NCI-H1048 (cell line): ENCODE measurements at regions not wholly inside any gene's neighbourhood (a gene's known extent, or its start where the extent isn't known, plus 50 kb on each side); places are given as distances from the start of the nearest gene placed in this dataset.

Source experiments
- DNase-seq: peaks from one replicate; lab custom pipeline; 2025; lab: John Stamatoyannopoulos, UW

GRCh38 chr2:129768036-129768386, 211.5 kb upstream of the RAB6C start:
- DNase-seq, result no peak

- DNase-seq, result no peak
Observed at GRCh38 chr2:129768485-129769184, 210.8 kb upstream of the RAB6C start.

DNA sequence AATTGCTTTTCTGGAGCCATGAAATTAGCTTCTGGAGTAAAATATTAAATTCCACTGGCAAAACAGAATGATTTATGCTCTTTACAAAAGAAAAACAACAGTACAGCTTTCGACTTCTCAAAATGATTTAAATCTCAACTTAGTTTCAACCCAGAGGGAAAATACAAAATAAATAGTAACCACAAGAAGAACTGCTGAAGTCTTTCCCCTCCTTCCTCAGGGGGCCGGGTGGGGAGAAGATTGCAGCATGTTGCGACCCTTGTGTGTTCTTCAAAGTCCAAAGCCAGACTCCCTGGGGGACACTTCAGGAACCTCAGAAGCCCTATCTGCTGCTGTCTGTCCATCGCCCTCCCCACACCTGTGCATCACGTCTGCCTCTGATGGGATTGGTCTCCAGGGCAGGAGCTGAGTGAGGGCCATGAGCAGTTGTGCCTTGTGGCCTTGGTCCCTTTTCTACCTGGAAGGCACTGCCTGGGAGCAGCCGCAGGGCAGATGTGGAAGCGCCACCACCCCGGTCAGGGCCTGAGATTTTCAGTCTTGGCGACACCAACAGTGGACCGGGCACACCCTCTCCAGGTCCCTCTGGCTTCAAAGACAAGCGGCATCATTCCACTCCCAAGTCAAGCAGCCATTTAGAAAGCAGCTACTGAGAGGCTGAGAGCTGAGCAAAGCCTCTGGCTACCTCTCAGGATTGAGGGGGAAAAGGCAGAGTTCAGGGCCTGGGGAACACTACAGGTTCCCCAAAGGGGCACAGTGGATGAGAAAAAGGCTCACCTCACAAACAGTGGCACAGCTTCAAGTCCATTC, 210.1 kb upstream of the RAB6C start:
- DNase-seq, result no peak

DNA sequence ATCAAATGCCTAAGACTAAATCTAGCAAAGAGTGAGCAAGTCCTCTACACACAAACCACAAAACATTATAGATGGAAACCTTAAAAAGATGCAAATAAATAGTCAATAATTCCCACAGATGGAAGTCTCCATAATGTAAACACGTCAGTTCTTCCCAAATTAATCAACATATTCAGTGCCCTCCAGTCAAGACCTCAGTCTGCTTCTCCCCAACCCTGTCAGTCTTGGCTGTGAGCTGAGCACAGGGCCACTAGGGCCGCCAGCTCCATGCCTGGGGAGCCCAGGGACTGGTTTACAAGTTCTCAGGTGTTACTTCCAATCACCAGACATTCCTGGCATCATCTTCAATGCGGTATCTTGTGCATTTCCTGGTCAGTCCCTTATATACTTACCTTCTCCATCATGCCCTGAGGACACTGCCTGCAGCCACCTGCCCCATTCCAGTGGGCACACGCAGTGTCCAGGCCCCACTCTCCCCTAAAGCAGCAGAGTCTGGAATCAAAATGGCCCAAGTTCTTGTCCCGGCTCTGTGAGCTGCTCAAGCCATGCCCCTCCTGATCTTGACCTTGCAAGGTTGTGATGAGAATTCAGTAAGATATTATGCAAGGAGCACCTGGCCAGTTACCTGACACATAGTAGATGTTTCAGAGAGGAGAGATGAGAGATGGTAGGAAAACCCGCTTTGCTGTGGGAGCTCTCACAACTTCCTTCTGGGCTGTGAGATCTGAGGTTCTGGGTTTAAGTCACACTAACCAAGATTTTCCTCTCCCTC, 207.9 kb upstream of the RAB6C start:
- no peak for DNase-seq

GRCh38 chr2:129772190-129772579, 207.3 kb upstream of the RAB6C start:
- DNase-seq, result no peak

DNA sequence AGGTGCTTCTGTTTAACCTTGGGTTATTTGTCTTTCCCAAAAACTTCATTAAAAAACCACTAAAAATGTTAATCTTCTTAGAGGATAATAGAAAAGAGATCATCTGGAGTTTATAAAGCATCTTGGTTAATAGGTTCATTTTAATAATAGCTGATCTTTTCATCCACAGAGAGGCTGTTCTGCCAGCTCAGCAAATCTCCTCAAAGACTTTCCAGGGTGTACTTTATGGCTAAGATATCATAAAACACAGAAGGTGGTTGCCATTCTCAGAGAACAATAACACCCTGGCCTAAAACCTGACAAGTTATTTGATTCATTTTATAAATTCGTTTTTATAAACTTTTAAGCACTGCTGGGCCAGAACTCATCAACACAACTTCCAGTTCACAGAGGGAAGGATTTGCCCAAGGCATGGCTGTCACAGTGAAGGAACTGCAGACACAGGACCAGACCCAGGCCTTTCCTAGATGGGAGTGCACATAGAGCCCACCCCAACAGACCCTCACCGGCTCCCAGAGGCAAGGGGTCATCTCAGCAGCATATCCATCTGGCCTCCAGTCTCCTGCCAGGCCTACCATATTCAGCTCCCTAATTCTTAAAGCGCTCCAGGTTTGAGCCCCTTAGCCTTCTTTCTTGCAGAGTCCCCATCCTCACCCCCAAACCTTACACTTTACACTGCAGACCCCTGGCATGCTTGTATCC, 203.4 kb upstream of the RAB6C start:
- no peak for DNase-seq

DNA sequence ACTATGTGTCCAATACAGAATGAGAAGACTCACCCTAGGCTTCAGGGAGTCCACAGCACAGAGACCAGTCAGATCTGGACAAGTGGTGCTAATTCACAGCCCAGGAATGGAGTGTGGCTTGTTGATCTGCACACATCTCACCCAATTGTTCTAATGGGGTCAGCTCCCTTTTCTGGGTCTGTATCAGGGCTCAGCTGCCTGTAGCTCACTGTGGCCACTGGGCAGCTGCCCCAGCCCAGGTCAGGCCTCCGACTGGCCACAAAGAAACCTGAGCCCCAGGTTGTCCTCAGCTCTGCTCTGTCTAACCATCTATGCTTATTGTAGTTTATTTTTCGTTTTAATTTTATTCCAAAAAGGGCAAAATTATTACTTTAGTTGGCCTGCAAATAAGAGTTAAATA, 202.3 kb upstream of the RAB6C start:
- no peak for DNase-seq

- DNase-seq, result no peak
Observed at GRCh38 chr2:129777762-129778583, 201.5 kb upstream of the RAB6C start.

DNA sequence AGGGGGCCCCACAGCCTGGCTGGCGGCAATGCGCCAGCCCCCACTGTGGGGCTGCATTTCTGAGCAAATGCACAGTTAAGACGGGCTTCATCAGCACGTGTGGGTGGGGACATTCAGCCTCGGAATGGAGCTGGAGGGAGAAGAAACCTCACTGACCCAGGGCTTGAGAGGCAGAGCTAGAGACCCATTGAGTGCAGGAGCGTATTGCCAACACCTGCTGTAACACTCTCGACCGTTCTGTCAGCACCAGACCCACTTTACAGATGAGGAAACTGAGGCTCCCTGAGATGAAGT, 200.9 kb upstream of the RAB6C start:
- DNase-seq, result no peak

GRCh38 chr2:129779783-129780182, 199.7 kb upstream of the RAB6C start:
- no peak for DNase-seq

- no peak for DNase-seq
Observed at GRCh38 chr2:129780316-129781270, 198.9 kb upstream of the RAB6C start.

GRCh38 chr2:129781749-129782632, 197.5 kb upstream of the RAB6C start:
- DNase-seq, result no peak

GRCh38 chr2:129782633-129782990, 196.9 kb upstream of the RAB6C start:
- DNase-seq, result no peak

DNA sequence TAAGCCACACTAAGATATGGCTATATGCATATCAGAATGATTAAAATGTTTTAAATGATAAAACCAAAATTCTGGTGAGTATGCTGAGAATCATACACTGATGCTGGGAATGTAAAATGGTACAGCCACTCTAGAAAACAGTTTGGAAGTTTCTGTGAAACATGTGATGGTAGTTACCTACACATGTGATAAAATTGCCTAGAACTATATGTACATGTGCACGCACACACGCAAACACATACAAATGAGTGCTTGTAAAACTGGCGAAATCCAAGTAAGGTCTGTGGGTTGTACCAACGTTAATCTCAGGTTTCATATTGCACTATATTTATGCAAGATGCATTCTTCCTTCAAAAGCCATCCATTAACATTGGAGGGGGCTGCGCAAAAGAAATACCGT, 195.0 kb upstream of the RAB6C start:
- DNase-seq, result no peak

DNA sequence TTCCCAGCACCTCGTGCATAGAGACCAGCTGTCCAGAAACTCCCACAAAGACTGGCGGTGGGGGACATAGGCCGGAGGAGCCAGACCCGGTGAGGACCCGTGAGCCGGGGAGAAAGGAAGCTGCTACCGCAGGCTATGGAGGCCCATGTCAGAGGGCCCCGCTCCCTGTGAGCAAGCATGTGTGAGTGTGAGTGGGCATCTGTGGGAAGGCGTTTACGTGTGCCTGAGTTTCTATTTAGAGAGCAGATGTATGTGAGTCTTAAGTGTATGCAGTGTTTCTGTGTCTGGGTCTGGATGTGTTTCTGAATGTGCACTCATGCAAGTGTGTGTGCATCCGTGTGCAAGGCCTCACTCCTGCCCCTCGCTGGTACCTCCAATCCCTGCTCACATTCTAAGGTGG, 187.8 kb upstream of the RAB6C start:
- DNase-seq, result no peak

DNA sequence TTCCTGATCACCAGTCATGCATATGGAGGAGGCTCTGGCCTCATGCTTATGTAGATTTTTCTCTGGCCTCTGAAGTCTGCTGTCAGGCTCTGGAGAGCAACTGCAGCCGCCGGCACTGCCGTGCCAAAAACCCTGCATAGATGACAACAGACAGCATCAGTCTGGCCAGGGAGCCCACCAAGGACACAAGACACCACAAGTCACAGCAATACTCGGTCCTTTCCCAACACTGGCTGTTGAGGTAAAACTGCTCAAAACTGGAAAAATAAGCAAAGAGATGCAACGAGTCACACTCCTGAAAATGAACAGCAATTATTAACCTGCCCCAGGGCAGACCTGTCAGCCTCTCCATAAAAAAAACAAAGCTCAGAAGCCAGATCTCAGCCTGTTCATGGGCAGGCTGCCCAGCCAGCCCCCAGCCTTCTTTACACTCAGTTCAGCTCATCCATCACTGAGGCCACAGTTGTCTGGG, 186.0 kb upstream of the RAB6C start:
- DNase-seq, result no peak

DNA sequence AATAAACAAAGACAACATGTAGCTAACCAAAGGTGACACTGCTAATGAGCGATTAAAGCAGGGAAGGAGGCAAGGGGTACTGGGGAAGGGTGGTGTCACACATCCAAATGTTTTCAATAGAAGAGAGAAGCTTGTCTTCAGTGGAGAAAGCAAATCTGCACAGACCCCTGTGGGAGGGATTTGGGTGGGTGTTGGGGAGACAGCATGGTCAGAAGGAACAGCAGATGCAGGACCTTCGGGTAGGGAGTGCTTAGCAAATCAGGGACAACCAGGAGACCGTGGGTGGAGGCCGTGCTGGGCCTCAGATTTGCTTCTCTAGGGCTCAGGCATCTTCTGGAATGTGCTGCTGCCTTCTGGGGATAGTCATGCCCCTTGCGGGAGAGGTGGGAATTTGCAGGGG, 185.3 kb upstream of the RAB6C start:
- no peak for DNase-seq

- DNase-seq, result no peak
Observed at GRCh38 chr2:129794540-129794939, 184.9 kb upstream of the RAB6C start.

GRCh38 chr2:129796225-129796624, 183.2 kb upstream of the RAB6C start:
- no peak for DNase-seq
